ENCODE measurements at regions not wholly inside any gene's neighbourhood (a gene's known extent, or its start where the extent isn't known, plus 50 kb on each side); places are given as distances from the start of the nearest gene placed in this dataset.

- Mint-ChIP-seq H3K36me3 (no peaks in the 10 kb centered on the region), H3K4me3 (no peak overlapping the region), H3K9me3 (peaks cover 9% of the 10 kb centered on the region), H3K27me3 (ENCODE audit: low read depth) (peaks cover 5% of the 10 kb centered on the region), H3K27ac (no peak overlapping the region), H3K4me1 (peaks cover 7% of the 10 kb centered on the region; the same call in 1 of the 2 replicates)
- ChIA-PET CTCF (no interaction called here), POLR2A (interaction anchor here (0.6 kb wide), 2 partner anchors 188 to 214 kb away, joined by 4 read pairs; no protein-coding TSS in a partner anchor)
- no peak for TF ChIP-seq ZNF317 (CRISPR knock-in tag; IDR thresholded peaks at IDR 0.05; ENCODE audit: borderline replicate concordance, low read depth)
- no peak for TF ChIP-seq ERG (CRISPR knock-in tag; IDR thresholded peaks at IDR 0.05)
- no peak for TF ChIP-seq ZBTB43 (CRISPR knock-in tag; IDR thresholded peaks at IDR 0.05)
- no peak for TF ChIP-seq MLX (CRISPR knock-in tag; IDR thresholded peaks at IDR 0.05)
- TF ChIP-seq ZNF416 (CRISPR knock-in tag; IDR thresholded peaks at IDR 0.05) = no peak
- no peak for TF ChIP-seq FOXK1 (CRISPR knock-in tag; IDR thresholded peaks at IDR 0.05)
- no peak for TF ChIP-seq FOXJ3 (CRISPR knock-in tag; IDR thresholded peaks at IDR 0.05; ENCODE audit: borderline replicate concordance)
- TF ChIP-seq ZNF396 (CRISPR knock-in tag; IDR thresholded peaks at IDR 0.05; ENCODE audit: borderline replicate concordance) = no peak
- no peak for TF ChIP-seq NFE2L1 (CRISPR knock-in tag; IDR thresholded peaks at IDR 0.05)
- TF ChIP-seq ATF6 (CRISPR knock-in tag; IDR thresholded peaks at IDR 0.05) = no peak
- TF ChIP-seq GABPB1 (CRISPR knock-in tag; IDR thresholded peaks at IDR 0.05) = no peak
- no peak for TF ChIP-seq MYBL2 (CRISPR knock-in tag; IDR thresholded peaks at IDR 0.05)
- no peak for TF ChIP-seq TEAD4 (CRISPR knock-in tag; IDR thresholded peaks at IDR 0.05)
- TF ChIP-seq IRF1 (CRISPR knock-in tag; IDR thresholded peaks at IDR 0.05) = no peak
- TF ChIP-seq ZNF263 (CRISPR knock-in tag; IDR thresholded peaks at IDR 0.05; ENCODE audit: low read depth) = no peak
- TF ChIP-seq AFF4 (CRISPR knock-in tag; IDR thresholded peaks at IDR 0.05; ENCODE audit: borderline replicate concordance) = no peak
- ATAC-seq = no peak
- no peak for DNase-seq (ENCODE audit: low spot score)
These were observed 248.3 kb upstream of the KAZN start for GRCh38 chr1:14350197-14350596.

GRCh38 chr1:14352897-14353296 lies 245.6 kb upstream of the KAZN start:
- Mint-ChIP-seq H3K27ac (no peak overlapping the region), H3K27me3 (ENCODE audit: low read depth) (peaks cover 18% of the 10 kb centered on the region), H3K36me3 (no peaks in the 10 kb centered on the region; the same call in none of the 2 replicates), H3K4me3 (no peak overlapping the region), H3K9me3 (peaks cover 33% of the 10 kb centered on the region), H3K4me1 (no peaks in the 10 kb centered on the region)
- DNase-seq (ENCODE audit: low spot score) (no peak), ATAC-seq (no peak)
- POLR2A ChIA-PET = no interaction called here
- CTCF ChIA-PET = no interaction called here
- TF ChIP-seq GRHL2 (CRISPR knock-in tag; IDR thresholded peaks at IDR 0.05; ENCODE audit: insufficient replicate concordance, severe bottlenecking) (no peak), NFYB (CRISPR knock-in tag; conservative IDR thresholded peaks at IDR 0.05; ENCODE audit: low read depth) (no peak), IRF2 (CRISPR knock-in tag; IDR thresholded peaks at IDR 0.05; ENCODE audit: borderline replicate concordance, low read depth) (no peak), FOXP4 (CRISPR knock-in tag; IDR thresholded peaks at IDR 0.05) (no peak), RORB (CRISPR knock-in tag; IDR thresholded peaks at IDR 0.05) (no peak), USF2 (CRISPR knock-in tag; IDR thresholded peaks at IDR 0.05) (no peak), SOX15 (CRISPR knock-in tag; IDR thresholded peaks at IDR 0.05) (no peak), TEAD4 (CRISPR knock-in tag; IDR thresholded peaks at IDR 0.05) (no peak), NR2C2 (CRISPR knock-in tag; IDR thresholded peaks at IDR 0.05) (no peak)
